ENCODE measurements at regions not wholly inside any gene's neighbourhood (a gene's known extent, or its start where the extent isn't known, plus 50 kb on each side); places are given as distances from the start of the nearest gene placed in this dataset.

GRCh38 chr2:46815121-46815802 is 100.3 kb downstream of the MCFD2 start:
- TF ChIP-seq EZH2 (IDR thresholded peaks at IDR 0.05; ENCODE audit: borderline replicate concordance, low read depth, low read length, severe bottlenecking) (no peak), CTCF (IDR thresholded peaks at IDR 0.05; ENCODE audit: extremely low read depth in 1 of 2, insufficient read depth in 1 of 2, low read depth in 1 of 2, low read length in 2 of 2) (no peak), POLR2A (IDR thresholded peaks at IDR 0.05; ENCODE audit: low read depth, low read length) (no peak), POLR2AphosphoS5 (IDR thresholded peaks at IDR 0.05; ENCODE audit: insufficient read depth, low read depth, low read length) (no peak), GATA2 (IDR thresholded peaks at IDR 0.05; ENCODE audit: insufficient read depth, insufficient read length, low read depth, low read length) (no peak), MYC (IDR thresholded peaks at IDR 0.05; ENCODE audit: low read depth, low read length) (no peak)
